GM19238 (cell line): ENCODE measurements at regions not wholly inside any gene's neighbourhood (a gene's known extent, or its start where the extent isn't known, plus 50 kb on each side); places are given as distances from the start of the nearest gene placed in this dataset.

Experiments
- DNase-seq: peaks from one replicate; pipeline ENCODE4 v3.0.0; 2011; ENCODE audit warnings: low spot score; ENCODE audit not compliant: insufficient read length

DNA sequence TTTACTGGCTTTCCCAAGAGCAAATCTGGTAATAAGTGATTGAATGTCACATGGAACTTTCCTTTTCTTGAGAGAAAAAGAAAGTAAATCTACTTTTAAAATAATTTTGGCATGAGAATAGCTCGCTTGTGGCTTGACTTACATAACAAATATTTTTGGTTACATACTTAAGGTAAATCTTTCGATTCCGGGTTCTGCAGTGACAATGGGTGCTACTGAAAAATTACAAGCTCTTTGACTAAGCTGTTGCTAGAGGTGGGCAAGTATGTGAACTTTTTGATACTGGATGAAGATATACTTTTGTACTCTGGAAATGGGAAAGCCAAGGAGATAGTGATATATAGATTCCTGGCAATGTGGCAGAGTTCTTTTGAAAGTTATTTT lies 51.9 kb upstream of the OTOL1 start:
- DNase-seq = no peak

- no peak for DNase-seq
Observed at GRCh38 chr3:161443921-161444693, 52.5 kb upstream of the OTOL1 start.

GRCh38 chr3:161430307-161430706 lies 59.0 kb upstream of the SPTSSB start:
- no peak for DNase-seq

DNA sequence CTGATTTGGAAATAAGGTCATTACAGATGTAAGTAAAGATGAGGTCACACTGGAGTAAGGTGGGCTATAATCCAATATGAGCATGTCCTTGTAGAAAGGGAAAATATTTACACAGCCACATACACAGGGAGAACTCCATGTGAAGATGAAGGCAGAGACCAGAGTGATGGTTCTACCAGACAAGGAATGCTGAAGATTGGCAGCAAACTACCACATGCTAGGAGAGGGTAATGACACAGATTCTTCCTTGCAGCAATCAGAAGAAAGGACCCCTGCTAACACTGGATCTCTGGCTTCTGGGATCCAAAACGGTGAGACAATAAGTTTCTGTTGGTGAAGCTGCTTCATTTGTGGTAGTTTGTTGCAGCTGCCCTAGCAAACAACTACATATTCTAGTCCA lies 56.0 kb upstream of the SPTSSB start:
- no peak for DNase-seq

DNA sequence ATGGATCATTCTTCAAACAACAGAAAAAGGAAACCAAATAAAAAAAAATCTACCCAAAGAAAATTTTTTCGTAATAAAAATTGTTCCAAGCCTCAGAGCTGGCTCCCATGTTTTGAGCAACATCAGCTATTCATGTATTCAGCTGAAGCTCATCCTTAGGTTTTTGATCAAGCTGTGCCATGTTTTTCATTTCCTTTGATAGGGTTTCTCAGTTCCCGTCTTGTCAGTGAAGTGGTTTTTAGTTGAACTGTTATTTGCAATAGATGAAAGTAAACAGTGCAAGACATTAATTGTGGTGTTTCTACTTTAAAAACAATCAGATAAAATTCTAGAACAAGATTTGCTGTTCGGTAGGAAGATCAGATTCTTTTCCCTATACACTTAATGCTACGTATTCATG lies 55.4 kb upstream of the SPTSSB start:
- DNase-seq = no peak

DNA sequence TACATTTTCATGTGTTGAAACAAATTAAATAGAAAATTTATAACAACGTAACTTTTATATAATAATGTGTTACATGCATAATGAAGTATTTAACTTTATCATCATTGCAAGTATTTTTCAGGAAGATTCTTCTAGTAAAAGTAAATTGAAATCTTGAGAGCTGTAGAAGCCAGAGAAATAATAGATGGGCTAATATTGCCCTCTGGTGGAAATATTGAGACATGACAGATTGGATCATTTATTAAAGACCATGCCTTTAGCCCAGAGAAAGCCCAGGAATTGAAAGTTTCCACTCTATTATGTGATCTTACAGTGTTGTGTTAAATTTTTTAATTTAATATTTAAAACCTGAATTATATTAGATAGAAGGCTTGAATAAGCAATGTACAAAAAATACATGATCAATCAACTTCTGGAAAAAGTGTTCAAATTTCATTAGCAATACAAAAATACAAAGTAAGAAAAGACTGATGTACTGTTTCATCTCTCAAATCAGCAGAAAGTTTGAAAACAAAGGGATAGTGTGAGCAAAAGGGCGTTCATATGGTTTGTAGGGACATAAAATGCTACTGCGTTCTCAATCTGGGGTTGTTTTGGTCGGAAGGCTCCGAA lies 52.7 kb upstream of the SPTSSB start:
- peak; percentile 23 for DNase-seq

- no peak for DNase-seq
Observed at GRCh38 chr3:161422171-161422700, 50.9 kb upstream of the SPTSSB start.
